Left renal pelvis (tissue), 4 donors: ENCODE measurements at regions not wholly inside any gene's neighbourhood (a gene's known extent, or its start where the extent isn't known, plus 50 kb on each side); places are given as distances from the start of the nearest gene placed in this dataset.

Experiments
- DNase-seq, 4 donors: peaks; one replicate each; pipeline ENCODE4 v3.0.0-alpha.2; 2013; ENCODE audit warnings: low read depth in 4 of 4, low spot score in 3 of 4

DNA sequence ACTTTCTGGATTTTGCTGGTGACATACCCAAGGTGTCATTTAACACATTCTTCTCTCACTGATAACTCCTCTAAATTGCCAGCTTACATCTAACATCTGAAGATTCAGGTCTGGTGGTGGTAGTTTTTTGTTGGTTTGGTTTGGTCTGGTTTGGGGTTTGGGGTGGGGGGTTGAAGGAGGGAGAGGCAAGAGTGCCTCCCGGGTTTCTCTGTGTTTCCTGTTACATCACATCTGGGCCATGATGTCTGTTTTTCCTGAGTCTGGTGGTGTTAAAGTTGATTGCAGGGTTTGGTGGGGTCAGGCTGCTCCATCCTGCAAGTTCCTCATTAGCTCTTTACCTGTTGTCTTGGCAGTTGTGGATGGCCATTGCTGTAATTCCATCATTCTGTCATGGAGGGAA, 155.8 kb upstream of the UBL3 start:
- no peak for DNase-seq

DNA sequence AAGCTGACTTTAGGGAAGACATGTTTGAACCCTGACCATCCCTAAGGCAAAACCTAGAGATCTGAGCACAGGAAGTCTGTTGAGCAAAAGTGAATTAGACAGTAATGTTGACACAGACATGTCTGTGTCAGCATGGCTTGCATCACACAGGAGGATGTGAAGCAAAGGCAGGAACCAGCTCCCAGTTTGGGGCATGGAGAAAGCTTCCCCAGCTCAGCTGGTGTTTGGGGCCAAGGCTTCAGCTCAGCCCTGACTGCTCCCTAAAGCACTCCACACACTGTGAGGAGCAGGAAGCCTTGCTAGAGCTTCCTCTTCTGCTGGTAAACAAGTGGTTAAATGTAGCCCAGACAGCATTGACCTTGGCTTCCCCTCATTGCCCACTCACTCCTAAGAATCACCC, 153.8 kb upstream of the UBL3 start:
- DNase-seq = no peak

- DNase-seq = no peak
These were observed 152.2 kb upstream of the UBL3 start for GRCh38 chr13:30002577-30002976.

GRCh38 chr13:30000370-30000765, 150.0 kb upstream of the UBL3 start:
- no peak for DNase-seq

- DNase-seq = no peak
These were observed 149.3 kb upstream of the UBL3 start for GRCh38 chr13:29999492-30000369.

DNA sequence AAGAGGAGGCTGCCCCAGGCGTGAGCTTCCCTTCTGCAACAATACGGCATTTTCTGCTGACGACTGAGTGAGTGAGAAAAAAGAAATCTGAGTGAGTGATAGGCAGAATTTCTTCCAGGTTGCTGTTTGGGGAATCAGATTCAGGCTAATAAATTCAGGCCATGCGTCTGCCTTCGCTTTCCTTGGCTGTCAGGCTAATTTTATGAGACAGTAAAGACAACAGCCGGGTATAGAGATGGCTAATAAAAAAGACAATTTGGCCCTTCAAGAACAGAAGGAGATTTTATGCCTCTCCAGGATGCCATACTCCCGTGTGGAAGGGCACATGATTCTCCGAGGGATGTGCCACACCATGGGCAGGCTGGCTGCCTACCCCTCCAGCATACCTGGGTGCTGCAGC, 145.9 kb upstream of the UBL3 start:
- no peak for DNase-seq

DNA sequence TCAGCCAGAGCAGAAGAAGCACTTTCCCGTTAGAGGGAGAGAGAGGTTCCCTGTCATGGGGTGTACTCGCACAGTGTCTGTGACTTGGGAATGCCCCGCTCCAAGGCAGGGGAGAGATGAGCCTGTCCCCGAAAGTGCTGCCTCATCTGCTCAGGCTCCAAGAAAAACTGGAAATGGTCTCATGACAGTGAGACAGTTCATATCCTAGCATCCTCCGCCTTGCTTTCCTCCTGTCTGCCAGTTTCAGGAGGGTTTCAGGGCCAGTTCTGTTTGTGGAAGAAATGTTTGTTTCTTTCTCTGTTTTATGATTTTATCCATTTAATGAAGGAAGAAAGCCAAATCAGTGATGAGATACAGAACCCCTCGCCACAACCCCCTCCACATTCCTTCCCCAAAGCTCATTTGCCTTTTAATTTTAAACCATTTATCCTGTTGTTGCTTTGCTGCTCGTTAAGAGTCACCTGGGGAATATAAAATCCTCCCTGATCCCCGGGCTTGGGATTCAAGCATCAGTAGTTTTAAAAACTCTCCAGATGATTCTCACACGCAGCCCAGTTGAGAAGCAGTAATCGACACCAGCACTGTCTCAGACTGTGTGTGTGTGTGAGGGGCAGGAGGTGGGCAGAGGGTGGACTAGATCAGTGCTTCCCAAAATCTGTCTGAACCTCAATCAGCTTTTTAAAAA, 144.6 kb upstream of the UBL3 start:
- DNase-seq = no peak

DNA sequence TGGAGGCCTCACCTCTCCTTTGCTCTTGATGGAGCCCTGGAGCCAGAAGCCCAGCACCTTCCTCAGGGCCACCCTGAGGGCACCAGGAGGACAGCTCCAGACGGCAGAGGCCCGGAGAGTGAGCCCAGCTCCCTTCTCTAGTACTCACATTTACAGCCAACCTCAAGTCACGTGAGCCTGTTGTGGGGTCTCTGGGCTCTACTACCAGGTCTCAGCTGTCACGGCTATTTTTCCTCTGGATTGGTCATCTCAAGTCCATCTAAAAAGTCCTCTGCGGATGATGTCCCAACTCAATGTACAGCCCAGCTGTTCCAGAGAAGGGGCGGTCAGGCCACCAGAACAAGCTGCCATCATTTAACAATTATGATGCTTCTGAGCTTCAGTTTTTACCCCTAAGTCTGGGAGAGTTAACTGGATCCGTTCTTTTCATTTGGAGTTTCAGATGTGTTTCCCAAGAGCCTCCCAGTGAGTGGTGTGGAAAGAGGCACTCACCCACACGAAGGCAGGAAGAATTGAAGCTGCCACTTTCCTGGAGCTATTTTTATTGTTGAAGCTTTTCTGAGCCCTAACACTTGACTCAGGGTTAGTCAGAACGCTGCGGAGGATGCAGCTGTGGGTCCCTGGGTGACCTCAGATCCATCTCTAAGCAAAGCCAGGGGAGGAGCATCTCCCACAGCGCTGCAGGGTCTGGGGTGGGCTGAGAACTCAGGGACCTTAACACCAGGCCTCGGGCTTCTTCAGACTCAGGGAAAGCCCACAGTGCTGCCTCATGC, 143.5 kb upstream of the UBL3 start:
- no peak for DNase-seq

GRCh38 chr13:29993196-29993595, 142.8 kb upstream of the UBL3 start:
- no peak for DNase-seq

DNA sequence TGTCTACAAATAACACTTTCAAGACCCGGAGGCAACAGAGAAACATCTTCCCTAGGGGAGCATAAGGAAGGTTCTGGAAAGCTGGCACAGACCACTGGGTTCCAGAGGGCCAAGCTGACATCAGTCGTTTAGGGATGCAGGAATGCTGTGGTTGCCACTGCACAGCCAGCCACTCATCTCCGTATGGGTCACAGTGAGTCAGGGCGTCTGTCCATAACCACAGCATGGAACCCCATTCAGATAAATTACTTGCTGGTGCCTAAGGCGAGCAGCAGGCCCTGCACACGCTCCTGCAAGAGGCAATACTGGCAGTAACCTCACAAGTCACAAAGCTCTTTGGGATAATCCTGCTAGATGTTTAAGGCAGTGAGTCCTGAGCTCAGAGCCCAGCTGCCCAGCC, 140.9 kb upstream of the UBL3 start:
- DNase-seq = no peak

- no peak for DNase-seq
These were observed 136.9 kb upstream of the UBL3 start for GRCh38 chr13:29987340-29987739.

- no peak for DNase-seq
These were observed 129.9 kb upstream of the UBL3 start for GRCh38 chr13:29980339-29980738.

DNA sequence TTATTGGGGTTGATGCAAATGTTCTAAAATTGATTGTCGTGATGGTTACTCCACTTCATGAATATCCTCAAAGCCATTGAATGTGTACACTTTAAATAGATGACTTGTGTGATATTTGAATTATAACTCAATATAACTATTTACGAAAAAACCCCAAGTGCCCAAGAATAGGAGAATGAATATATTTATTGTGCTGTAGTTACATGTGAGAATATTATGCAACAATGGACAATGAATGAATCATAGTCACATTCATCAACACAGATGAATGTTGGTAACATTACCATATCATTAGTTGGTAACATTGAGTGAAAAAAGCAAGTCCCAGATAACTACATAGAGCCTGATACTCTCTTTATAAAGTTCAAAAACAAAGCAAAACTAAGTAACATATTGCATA, 127.8 kb upstream of the UBL3 start:
- no peak for DNase-seq

DNA sequence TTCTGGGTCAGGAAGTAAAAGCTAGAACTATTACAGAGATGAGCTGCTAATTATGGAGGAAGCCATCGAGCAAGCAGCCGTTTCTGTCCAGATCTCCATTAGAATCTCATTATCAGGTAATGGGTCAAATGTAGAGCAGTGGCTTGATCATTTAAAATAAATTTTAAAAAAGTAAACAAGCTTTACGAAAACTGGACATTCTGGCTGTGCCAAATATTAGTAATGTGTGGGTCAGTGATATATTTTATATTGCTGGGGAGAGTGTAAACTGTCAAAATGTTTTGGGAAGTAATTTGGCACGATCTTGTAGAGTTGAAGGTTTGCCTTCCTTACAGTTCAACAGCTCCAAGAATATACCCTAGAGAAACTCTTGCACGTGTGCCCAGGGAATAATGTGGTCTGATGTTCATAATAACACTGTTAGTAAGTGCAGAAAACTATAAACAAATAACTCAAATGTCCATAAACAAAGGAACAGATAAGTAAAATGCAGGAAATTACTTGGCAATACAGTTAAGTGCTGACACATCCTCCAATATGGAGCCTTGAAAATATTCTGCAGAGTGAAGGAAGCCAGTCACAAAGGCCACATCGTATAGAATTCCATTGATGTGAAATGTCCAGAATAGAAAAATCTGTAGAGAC, 127.2 kb upstream of the UBL3 start:
- DNase-seq = no peak

- DNase-seq = no peak
These were observed 126.1 kb upstream of the UBL3 start for GRCh38 chr13:29976535-29976934.

DNA sequence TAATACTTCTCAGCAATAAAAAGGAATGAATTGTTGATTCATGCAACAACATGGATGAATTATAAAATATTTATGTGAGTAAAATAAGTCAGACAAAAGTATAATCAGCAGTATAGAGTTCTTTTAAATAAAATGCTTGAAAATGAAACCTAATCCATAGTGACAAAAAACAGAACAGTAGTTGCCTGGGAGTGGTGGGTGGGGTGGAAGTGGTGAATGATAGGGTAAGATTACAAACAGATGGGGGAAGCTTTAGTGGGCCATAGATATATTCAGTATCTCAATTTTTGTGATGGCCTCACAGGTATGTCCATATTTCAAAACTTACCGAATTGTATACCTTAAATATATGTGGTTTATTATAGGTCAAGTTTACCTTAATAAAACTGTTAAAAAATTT, 124.9 kb upstream of the UBL3 start:
- no peak for DNase-seq

DNA sequence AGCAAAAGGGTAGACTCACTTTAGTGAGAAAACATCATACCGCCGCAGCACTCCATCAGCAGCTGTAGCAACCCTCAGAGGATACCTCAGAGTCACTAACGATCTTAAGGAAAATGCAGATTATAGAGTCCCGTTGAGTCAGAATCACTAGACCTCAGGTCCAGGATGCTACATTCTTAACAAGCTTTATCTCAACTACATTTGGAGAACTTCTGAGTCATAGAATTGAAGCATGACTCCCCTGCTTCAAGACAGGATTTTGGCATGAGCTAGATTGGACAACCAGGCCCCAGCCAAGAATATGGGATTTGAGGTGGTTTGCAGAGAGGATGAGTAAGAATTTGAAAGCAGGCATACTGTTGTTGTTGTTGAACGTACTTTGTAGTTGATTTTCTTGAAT, 118.9 kb upstream of the UBL3 start:
- DNase-seq = no peak

GRCh38 chr13:29964181-29964845, 113.9 kb upstream of the UBL3 start:
- no peak for DNase-seq

DNA sequence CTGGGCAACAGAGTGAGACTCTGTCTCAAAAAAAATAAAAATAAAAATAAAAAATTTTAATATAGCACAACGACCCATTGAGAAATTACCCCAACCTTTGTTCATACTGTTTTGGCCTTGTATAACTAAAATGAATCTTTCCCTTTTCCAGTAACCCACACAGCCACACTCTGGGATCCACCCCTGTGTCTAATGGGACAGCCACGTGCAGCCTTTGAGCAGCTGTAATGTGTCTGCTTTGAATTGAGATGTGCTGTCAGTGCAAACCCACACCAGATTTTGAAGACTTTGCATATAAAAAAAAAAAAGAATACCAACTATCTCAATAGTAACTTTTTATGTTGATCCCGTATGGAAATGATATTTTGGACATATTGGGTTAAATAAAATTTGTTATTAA, 112.7 kb upstream of the UBL3 start:
- no peak for DNase-seq

GRCh38 chr13:29961036-29961670, 110.7 kb upstream of the UBL3 start:
- no peak for DNase-seq
